Sciatic nerve (tissue), 2 donors: ENCODE measurements at regions not wholly inside any gene's neighbourhood (a gene's known extent, or its start where the extent isn't known, plus 50 kb on each side); places are given as distances from the start of the nearest gene placed in this dataset.
"Not testable (repeated sequence)": the region's sequence is repeated elsewhere in the genome, so short reads cannot be mapped to it uniquely, and the experiment has no call there.

Experiments used
- ATAC-seq: fragments of 200-7000 bp; cut with Tn5 transposase; one replicate; pipeline ENCODE4 v1.9.1; 2020; ENCODE audit warnings: mild to moderate bottlenecking, moderate library complexity
- DNase-seq: peaks from one replicate; pipeline ENCODE4 v3.0.0-alpha.2; 2020; ENCODE audit warnings: low spot score
- intact Hi-C: fragments of 100-400 bp; cut with DNase I; formaldehyde crosslinking; loops from one replicate; pipeline ENCODE4 v1.14.2; 2022
- donor health status: DM: no; HTN: no; CAD: no.
- donor health status: DM: no; HTN: no; CAD: no.

DNA sequence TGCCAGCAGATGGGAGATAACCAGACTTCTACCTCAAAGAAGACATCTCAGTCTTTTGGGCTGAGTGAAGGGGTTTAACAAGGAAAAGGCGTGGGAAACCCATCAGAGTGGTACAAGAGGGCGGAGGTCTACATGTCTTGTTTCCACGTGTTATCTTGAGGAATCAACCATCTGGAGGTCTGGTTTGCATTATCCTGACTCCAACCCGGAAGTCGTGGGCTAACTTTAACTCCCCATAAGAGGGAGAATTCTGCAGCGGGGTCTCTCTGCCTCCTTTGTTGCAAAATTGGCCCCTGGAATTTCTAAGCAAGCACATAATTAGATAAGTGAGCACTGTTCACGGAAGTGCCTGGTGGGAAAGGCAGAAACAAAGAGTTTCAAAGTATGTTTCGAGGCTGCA is 398.7 kb upstream of the C16orf82 start:
- DNase-seq (no peak), ATAC-seq (no peak)
- intact Hi-C loops: no loop called here

DNA sequence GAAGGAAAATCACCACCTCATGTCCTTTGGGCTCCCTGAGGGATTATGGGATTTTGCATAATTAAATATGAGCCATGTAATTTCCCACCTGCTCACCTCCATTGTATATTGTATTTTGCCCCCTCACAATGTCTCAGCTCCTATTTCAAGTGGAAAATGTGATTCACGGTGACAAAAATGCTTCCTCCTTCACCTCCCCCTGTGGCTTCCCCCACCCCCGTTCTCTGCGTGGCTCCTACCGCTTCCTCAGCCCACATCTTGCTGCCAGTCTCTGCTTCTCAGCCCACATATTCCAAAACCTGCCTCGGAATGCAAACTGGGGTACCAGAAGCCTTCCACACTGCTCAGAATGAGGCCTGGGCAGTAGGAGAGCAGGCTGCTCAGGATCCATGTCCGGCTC is 394.5 kb upstream of the C16orf82 start:
- DNase-seq (no peak), ATAC-seq (no peak)
- intact Hi-C loops: no loop called here

DNA sequence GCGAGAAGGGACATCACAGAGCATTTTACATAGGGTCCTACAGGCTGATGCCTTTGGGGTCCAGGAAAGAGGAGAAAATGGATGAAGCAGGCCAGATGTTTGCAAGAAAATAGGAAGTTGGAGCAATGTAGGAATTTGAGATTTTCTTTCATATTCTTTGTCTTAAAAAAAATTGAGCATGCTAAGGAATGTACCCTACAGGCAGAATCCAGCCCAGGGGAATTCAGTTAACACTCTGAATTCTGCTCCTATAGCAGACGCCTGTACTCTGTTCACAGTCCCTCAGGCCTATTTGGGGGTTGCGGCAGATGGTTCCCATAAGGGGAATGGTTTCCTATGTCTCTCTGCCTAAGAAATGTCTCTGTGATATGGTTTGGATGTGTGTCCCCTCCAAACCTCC is 393.7 kb upstream of the C16orf82 start:
- DNase-seq: no peak
- ATAC-seq: no peak
- intact Hi-C loops: no loop called here

DNA sequence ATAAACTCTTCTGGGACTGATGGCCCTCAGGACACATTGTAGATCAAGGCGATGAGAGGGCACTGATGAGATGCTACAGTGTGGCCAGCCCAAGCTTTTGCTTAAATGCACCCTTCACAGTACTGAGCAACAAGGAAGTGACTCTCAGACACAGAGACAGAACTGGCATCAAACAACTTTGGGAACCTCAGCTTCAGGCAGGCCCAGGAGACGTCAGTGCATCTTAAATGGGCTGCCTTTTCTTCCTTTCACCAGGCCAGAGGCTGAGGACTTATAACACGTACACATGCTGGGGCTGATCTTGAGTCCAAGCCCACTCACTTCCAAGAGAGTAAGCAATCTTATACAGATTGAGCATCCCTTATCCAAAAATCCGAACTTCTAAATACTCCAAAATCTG is 386.1 kb upstream of the C16orf82 start:
- intact Hi-C loops: no loop called here
- ATAC-seq: no peak
- DNase-seq: no peak

DNA sequence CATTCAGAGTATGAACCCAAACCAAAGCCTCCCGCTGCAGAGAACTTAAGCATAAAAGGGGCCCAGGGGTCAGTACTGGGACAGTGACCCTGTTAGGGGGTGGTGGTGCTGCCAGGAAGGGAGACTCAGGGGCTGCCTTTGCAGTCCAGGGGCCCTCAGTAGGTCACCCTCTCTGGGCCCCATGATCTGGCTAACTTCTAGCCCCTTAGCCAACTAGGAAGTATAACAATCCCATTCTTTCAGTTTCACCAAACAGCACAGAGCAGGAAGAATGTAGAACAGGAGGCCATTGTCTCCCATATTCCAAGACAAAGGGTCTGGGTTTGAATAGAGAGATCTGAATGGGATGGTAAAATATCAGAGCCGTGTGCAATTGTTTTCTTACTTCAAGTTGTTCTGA is 378.6 kb upstream of the C16orf82 start:
- DNase-seq (no peak), ATAC-seq (no peak)
- intact Hi-C loops: no loop called here

DNA sequence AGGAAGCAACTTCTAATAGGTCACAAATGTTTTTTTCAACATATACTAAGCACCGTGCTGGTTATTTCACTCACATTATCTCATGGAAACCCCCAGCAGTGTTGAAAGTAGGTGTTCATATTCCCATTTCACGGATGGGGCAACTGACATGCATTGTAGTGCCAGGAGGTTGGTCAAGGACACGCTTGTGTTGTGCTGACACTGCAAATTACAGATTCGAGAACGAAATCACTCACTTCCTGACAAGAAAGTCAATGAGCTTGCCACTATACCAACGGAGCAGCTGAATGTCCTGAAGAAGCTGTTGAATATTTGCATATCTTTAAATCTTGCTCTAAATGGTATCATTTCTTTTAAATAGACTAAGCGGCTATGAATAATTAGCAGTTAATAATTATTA is 378.0 kb upstream of the C16orf82 start:
- intact Hi-C loops: no loop called here

DNA sequence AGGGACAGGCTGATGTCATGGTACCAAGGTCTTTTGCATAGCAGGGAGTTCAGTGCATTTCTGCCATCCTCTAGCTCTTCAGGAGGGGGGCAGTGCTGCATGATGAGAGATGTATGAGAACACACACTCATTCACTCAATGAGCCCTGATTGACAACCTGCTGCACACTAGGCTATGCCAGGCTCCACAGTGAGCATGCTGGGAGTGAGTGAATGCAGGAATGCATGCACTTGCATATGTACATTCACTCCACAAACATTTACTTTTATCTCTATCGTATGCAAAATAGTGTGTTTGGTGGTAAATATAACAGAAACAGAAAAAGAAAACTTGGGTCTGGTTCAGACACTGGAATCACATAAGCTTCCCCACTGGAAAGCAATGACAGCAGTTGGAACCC is 374.1 kb upstream of the C16orf82 start:
- DNase-seq: no peak
- intact Hi-C loops: no loop called here
- no peak for ATAC-seq

More for the DNA sequence above, 378.0 kb upstream of the C16orf82 start:
- ATAC-seq: no peak
- no peak for DNase-seq

DNA sequence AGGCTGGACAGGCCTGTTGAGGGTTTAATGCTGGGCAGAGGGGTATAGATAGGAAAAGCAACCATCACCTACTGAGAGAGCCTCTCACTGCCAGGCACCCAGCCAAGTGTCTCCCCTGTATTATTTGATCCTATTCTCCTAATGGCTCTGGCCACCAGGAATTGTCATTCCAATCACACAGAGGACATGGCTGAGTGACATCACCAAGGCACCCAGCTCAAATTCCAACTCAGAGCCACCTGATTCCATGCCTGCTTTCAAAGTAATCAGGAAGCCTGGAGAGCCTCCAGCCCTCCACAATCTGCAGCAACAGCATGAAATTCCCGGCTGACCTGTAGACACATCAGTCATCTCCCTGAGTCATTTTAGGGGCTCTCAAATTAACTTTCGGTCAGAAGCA is 368.9 kb upstream of the C16orf82 start:
- DNase-seq: no peak
- no peak for ATAC-seq
- intact Hi-C loops: no loop called here

DNA sequence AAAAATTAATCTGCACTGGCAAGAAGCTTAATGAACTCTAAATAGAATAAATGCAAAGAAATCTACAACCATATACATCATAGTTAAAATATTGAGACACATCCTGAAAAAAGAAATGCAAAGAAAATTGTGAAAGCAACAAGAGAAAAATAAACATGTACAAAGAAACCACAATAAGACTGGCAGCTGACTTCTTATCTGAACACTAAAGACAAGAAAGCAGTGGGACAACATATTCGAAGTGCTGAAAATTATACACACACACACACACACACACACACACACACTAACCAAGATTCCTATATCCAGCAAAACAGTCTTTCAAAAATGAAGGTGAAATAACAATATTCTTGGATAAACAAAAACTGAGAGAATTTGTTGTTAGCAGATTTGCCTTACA is 366.5 kb upstream of the C16orf82 start:
- no peak for ATAC-seq
- DNase-seq: no peak
- intact Hi-C loops: no loop called here

DNA sequence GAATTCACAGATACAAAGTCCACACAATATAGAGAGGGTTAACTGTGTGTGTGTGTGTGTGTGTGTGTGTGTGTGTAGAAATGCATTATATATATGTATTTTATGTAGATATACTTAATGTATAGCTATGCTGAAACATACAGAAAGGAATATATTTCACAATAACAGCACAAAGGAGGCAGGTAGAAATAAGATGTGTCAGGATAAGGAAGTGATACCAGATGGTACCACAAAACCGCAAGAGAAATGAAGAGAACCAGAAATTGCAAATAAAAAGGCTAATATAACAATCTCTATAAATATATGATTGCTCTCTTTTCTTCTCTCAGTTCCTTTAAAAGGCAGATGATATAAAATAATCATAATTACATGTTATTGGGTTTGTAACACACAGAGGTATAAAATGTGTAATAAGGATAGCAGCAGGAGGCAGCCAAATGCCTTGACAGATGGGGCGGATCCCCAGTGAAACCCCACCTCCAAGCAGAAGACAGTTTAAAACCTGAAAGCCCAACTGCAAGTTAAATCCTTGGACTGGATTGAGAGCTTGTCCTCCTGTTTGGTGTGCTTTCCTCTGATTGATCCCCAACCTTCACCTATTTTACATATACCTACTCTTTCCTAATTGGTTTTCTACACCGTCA is 365.4 kb upstream of the C16orf82 start:
- intact Hi-C loops: no loop called here
- DNase-seq (no peak), ATAC-seq (no peak)

DNA sequence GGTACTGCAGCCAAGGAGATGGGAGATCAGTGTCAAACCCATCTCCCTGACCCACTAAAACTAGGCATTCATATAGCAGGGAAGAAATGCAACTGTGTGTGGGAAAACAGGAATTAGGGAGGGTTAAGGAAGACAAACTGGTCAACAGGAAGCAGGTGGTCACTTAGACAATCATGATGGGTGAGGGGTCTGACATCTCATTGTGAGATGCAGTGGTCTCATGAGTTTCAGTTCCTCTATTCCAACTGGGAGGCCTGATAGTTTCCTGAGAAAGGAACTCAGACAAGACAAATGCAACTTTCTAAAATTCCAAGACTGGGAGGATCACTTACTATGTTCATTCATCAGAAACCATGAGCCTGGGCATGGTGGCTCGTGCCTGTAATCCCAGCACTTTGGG is 361.4 kb upstream of the C16orf82 start:
- no peak for DNase-seq
- ATAC-seq: no peak
- intact Hi-C loops: no loop called here

DNA sequence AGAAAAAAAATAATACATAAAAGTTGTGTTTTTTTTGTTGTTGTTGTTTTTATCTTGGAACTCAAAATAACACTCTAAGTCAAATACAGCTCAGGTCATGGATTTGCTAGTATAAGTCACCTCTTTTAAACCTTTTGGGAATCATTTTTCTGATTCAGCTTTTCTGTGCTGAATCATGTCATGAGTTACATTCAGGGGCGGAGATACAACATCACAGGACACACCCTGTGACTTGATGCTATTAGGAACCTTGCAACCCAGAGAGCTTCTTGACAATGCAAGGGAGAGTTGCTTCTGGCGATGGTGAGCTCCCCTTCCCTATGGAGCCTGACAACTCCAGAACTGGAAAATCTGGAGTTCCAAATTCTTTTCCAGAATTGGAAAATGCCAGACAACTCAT is 358.3 kb upstream of the C16orf82 start:
- ATAC-seq: no peak
- no peak for DNase-seq
- intact Hi-C loops: no loop called here

DNA sequence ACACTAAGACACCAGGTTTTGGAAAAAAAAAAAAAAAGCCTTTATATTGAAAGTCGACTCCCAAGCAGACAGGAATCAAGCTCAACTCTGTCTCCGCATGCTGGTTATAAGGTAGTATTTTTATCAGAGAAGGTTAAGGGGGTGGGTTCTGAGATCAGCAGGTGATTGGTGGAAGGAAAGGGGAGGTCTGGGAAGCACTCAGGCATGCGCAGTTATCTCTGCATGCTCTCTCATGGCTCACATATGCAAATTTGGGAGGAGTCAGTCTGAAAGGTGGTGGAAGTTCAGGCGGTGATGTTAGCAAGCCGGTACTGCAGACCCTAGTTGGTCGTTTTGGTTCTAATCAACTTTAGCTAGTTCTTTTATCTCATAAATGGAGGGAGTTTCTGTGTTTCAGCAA is 357.6 kb upstream of the C16orf82 start:
- intact Hi-C loops: no loop called here
- no peak for ATAC-seq
- DNase-seq: no peak

DNA sequence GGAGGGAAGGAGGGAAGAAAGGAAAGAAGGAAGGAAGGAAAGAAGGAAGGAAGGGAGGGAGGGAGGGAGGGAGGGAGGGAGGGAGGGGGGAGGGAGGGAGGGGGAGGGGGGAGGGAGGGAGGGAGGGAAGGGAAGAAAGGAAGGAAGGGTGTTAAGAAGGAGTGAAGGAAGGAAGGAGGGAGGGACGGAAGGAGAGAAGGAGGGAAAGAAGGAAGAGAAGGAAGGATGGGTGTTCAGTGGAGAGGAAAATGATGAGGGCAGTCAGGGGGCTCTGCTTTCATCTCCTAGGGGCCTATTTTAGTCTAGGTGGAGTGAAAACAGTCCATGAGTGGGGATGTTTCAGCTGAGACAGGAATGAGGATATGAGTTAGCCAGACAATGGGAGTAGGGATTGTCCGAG is 357.0 kb upstream of the C16orf82 start:
- no peak for ATAC-seq
- DNase-seq: no peak
- intact Hi-C loops: no loop called here

DNA sequence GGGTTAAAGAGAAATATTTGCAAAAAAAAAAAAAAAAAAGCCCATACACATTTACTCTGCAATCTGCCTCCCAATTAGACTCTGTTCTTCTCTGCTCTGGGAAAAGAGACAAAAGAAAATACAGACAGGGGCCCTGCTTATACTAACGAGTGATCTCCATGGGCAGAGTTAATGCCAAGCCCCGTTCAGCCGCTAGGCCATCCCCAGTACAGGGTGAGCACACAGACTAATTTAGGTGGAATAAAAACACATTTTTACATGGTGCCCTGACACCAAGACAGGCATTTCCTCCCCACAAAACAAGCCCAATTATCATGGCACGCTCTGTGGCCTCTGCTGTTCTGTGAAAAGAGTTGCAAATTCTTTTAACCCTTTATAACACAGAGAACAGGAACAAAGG is 356.3 kb upstream of the C16orf82 start:
- ATAC-seq (no peak), DNase-seq (no peak)
- intact Hi-C loops: no loop called here

DNA sequence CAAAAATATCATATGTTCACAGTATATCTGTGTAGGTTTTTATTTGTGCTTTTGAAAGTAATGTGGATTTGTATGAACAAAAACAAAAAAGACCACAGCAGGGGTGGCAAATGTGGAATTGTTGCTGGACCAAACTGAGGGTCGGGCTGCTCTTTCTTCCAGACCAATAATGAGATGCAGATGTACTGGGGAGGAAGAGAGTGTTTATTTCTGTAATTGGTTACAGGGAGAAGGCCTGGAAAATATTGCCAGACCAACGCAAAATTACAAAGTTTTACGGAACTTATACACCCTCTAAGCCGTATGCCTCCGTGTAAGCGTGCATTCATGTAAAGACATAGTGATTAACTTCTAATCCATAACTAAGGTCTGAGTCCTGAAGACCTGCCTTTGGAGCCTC is 353.9 kb upstream of the C16orf82 start:
- ATAC-seq (no peak), DNase-seq (no peak)
- intact Hi-C loops: no loop called here

DNA sequence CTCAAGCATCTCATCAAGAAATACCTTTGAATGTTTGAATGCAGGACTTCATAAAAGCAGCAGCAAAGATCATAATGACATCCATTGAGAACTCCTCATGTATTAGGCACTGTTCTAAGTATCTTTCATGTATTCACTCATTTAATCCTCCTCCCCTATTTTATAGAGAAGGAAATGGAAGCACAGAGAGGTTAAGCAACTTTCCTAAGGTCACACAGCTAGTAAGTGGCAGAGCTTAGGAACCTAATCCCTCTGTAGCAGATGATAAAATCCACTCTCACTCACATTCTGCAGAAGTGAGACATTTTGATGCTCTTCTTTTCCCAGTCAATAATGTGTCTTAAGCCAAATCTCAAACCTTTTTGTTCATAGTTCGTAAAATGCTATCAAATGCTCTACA is 350.8 kb upstream of the C16orf82 start:
- ATAC-seq: no peak

DNA sequence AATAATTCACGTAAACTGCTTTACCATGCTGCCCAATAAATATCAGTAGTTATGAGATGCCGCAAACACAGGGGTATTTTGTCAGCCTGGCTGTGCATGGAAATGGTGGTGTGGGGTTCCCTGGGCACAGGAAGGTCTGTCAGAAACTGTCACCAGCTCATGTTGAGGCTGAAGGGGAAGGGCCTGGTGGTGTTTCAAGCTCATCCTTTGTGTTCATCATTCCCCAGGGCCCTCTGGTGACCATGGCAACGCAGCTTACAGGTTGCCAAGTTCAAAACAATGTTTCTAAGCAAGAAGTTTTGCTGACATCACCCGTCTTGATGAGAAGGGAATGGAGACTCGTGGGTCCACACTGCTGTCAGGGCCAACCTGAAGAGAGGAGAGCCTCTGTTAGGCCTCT is 348.9 kb upstream of the C16orf82 start:
- intact Hi-C loops: no loop called here
- DNase-seq (no peak), ATAC-seq (no peak)

More for the DNA sequence above, 350.8 kb upstream of the C16orf82 start:
- intact Hi-C loops: no loop called here
- no peak for DNase-seq

DNA sequence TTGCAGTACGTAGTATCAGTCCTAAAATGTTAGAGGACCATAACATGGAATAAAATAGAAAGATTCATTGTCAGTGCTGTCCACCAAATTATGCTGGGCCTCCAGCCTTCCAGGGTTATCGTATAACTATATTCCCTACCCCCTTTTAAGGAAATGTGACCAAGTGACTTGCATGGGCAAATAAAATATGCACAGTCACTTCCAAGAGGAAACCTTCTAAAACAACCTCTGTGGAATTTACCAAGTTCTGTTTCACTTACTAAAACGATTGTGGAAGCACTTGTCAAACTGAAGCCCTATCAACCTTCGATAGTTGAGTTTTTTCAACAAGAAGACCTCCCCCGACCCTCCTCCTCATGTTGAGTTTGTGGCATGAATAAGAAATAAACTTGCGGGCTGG is 345.4 kb upstream of the C16orf82 start:
- no peak for ATAC-seq
- DNase-seq: no peak
- intact Hi-C loops: no loop called here

DNA sequence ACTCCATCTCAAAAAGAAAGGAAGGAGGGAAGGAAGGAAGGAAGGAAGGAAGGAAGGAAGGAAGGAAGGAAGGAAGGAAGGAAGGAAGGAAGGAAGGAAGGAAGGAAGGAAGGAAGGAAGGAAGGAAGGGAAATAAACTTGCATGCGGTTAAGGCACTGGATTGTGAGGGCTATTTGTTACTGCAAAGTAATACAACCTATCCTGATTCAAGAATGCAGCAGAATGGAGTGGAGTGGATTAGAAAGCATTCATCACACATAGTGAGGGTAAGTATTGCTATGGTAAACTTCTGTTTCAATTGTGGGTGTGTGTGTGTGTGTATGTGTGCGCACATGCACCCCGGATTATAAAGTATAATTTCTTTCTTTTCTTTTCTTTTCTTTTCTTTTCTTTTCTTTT is 344.8 kb upstream of the C16orf82 start:
- intact Hi-C loops, ATAC-seq, DNase-seq: not testable (repeated sequence)

DNA sequence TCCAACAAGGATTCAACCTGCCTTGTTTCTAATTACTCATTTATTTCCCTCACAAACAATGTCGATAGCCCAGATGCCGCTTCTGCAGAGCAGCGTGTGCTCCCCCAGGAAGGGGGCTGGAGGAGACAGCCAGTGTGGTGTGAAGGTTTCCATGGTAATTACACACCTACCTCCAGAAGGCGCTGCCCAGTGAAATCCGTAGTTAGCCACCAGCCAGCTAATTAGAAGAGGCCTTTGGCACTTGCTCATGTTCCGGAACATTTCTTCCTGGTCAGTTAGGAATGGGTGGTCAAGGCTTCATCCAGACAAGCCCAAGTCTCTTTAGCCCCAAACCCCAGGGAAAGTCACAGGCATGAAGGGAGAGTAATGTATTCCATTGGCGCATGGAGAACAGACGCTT is 342.5 kb upstream of the C16orf82 start:
- intact Hi-C loops: no loop called here
- DNase-seq (no peak), ATAC-seq (no peak)

DNA sequence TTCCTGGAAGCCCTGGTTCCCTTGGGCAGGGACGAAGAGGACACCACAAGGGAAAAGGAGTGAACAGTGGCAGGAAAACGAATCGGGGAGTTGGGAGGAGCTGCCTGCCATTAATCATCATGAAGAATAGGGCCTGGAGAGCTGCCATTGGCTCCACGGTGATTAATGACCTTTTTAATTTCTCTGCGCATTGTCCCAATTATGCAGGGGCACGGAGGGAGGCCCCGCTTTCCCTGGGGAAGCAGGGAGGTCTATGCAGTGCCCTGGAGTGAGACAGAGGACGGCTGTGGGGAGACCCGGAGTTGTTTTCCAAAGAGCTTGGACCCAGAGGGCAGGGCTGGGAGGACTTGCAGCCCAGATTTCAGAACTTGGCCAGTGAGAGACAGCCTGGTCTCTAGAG is 338.9 kb upstream of the C16orf82 start:
- ATAC-seq: no peak
- DNase-seq: no peak
- intact Hi-C loops: no loop called here
